ENCODE measurements at regions not wholly inside any gene's neighbourhood (a gene's known extent, or its start where the extent isn't known, plus 50 kb on each side); places are given as distances from the start of the nearest gene placed in this dataset.

DNA sequence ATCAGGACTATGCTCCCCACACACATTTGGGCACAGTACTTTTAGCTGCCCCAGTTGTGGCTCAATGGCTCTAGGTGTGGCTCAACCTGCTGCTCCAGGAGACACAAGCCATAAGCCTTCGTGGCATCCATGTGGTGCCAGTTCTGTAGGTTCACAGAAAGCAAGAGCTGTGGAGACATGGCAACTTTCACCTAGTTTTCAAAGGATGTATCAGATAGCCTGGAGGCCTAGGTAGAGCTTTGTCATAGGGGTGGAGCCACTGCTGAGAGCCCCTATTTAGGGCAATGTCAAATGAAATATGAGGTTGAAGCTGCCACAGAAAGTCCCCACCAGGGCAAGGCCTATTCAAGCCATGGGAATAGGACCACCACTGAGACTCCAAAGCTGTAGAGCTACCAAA lies 210.5 kb downstream of the LMO4 start:
- SMC1A ChIA-PET (ENCODE audit: uncharacterized antibody, unreplicated experiment) = no interaction called here
- DNase-seq (ENCODE audit: low read depth, low spot score) (no peak), ATAC-seq (no peak), FAIRE-seq (no peak)
- Histone ChIP-seq H3K4me2 (ENCODE audit: control insufficient read depth, insufficient read depth) (no peak overlapping the region), H3K9ac (ENCODE audit: control insufficient read depth, insufficient read depth, low read length) (no peak overlapping the region), H3K27me3 (replicated peaks in 1 of 2; ENCODE audit: control insufficient read depth in 2 of 2, insufficient read depth in 2 of 2, low read length in 1 of 2) (no peaks in the 10 kb centered on the region), H3K36me3 (ENCODE audit: control insufficient read depth in 2 of 2, insufficient read depth in 2 of 2, low read length in 1 of 2) (no peaks in the 10 kb centered on the region), H3K9me3 (replicated peaks; ENCODE audit: control insufficient read depth, insufficient read depth, low read length) (peaks cover 1% of the 10 kb centered on the region; the same call in 1 of the 3 replicates), H3K27ac (ENCODE audit: control insufficient read depth, insufficient read depth) (no peak overlapping the region), H3K4me1 (ENCODE audit: control insufficient read depth, insufficient read depth, low read length) (no peaks in the 10 kb centered on the region), H2AFZ (ENCODE audit: control insufficient read depth, low read depth, low read length) (no peak overlapping the region), H3K4me3 (no peak overlapping the region), H3K79me2 (ENCODE audit: control insufficient read depth, insufficient read depth, low read length) (no peaks in the 10 kb centered on the region), H4K20me1 (ENCODE audit: control insufficient read depth, insufficient read depth) (no peaks in the 10 kb centered on the region)
- BruUV-seq (replicated peaks) = no TSS peak
- POLR2A ChIA-PET = no interaction called here
- RAD21 ChIA-PET (ENCODE audit: unreplicated experiment) = no interaction called here
- 0% methylated on average over 1 of the region's 1 CpG for WGBS (ENCODE audit: insufficient coverage, insufficient replicate concordance, low lambda C conversion rate, missing lambda C conversion rate)
- CTCF ChIA-PET = no interaction called here
- intact Hi-C loops (cut with micrococcal nuclease; ENCODE audit: unreplicated experiment) = no loop called here
- in situ Hi-C loops (cut with MboI) = no loop called here
- no peak for TF ChIP-seq ATF3 (IDR thresholded peaks at IDR 0.05; ENCODE audit: borderline replicate concordance, extremely low read depth, low read depth, low read length)
- TF ChIP-seq BMI1 (IDR thresholded peaks at IDR 0.05; ENCODE audit: borderline replicate concordance) = no peak
- TF ChIP-seq SPI1 (IDR thresholded peaks at IDR 0.05; ENCODE audit: borderline replicate concordance, insufficient read depth, low read depth, low read length) = no peak
- TF ChIP-seq, protein P1, sequence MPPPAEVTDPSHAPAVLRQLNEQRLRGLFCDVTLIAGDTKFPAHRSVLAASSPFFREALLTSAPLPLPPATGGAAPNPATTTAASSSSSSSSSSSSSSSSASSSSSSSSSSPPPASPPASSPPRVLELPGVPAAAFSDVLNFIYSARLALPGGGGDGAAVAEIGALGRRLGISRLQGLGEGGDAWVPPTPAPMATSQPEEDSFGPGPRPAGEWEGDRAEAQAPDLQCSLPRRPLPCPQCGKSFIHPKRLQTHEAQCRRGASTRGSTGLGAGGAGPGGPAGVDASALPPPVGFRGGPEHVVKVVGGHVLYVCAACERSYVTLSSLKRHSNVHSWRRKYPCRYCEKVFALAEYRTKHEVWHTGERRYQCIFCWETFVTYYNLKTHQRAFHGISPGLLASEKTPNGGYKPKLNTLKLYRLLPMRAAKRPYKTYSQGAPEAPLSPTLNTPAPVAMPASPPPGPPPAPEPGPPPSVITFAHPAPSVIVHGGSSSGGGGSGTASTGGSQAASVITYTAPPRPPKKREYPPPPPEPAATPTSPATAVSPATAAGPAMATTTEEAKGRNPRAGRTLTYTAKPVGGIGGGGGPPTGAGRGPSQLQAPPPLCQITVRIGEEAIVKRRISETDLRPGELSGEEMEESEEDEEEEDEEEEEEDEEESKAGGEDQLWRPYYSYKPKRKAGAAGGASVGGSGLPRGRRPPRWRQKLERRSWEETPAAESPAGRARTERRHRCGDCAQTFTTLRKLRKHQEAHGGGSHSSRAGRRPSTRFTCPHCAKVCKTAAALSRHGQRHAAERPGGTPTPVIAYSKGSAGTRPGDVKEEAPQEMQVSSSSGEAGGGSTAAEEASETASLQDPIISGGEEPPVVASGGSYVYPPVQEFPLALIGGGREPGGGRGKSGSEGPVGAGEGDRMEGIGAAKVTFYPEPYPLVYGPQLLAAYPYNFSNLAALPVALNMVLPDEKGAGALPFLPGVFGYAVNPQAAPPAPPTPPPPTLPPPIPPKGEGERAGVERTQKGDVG (CRISPR knock-in tag; IDR thresholded peaks at IDR 0.05) = no peak
- TF ChIP-seq, protein P2, sequence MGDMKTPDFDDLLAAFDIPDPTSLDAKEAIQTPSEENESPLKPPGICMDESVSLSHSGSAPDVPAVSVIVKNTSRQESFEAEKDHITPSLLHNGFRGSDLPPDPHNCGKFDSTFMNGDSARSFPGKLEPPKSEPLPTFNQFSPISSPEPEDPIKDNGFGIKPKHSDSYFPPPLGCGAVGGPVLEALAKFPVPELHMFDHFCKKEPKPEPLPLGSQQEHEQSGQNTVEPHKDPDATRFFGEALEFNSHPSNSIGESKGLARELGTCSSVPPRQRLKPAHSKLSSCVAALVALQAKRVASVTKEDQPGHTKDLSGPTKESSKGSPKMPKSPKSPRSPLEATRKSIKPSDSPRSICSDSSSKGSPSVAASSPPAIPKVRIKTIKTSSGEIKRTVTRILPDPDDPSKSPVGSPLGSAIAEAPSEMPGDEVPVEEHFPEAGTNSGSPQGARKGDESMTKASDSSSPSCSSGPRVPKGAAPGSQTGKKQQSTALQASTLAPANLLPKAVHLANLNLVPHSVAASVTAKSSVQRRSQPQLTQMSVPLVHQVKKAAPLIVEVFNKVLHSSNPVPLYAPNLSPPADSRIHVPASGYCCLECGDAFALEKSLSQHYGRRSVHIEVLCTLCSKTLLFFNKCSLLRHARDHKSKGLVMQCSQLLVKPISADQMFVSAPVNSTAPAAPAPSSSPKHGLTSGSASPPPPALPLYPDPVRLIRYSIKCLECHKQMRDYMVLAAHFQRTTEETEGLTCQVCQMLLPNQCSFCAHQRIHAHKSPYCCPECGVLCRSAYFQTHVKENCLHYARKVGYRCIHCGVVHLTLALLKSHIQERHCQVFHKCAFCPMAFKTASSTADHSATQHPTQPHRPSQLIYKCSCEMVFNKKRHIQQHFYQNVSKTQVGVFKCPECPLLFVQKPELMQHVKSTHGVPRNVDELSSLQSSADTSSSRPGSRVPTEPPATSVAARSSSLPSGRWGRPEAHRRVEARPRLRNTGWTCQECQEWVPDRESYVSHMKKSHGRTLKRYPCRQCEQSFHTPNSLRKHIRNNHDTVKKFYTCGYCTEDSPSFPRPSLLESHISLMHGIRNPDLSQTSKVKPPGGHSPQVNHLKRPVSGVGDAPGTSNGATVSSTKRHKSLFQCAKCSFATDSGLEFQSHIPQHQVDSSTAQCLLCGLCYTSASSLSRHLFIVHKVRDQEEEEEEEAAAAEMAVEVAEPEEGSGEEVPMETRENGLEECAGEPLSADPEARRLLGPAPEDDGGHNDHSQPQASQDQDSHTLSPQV (IDR thresholded peaks at IDR 0.05) = no peak
- no peak for TF ChIP-seq ETV6 (conservative IDR thresholded peaks at IDR 0.05 in 1 of 2, IDR thresholded peaks at IDR 0.05 in 1 of 2; ENCODE audit: borderline replicate concordance in 1 of 2, low read depth in 1 of 2)
- TF ChIP-seq ZNF622 (IDR thresholded peaks at IDR 0.05) = no peak

All from GM12878 (cell line).